ENCODE measurements at regions not wholly inside any gene's neighbourhood (a gene's known extent, or its start where the extent isn't known, plus 50 kb on each side); places are given as distances from the start of the nearest gene placed in this dataset.

GRCh38 chr15:37715101-37715500 is 219.3 kb upstream of the TMCO5A start:
- Histone ChIP-seq H3K79me2 (ENCODE audit: insufficient read depth, low read length) (no peaks in the 10 kb centered on the region), H3K9me3 (ENCODE audit: low read length) (no peaks in the 10 kb centered on the region), H3K9me2 (ENCODE audit: low read depth, low read length) (no peaks in the 10 kb centered on the region), H3K4me1 (ENCODE audit: insufficient read depth, low read length, severe bottlenecking) (no peaks in the 10 kb centered on the region), H3F3A (ENCODE audit: insufficient read depth, low read length) (no peaks in the 10 kb centered on the region), H2AFZ (ENCODE audit: low read length) (no peak overlapping the region), H3K4me3 (ENCODE audit: low read depth, low read length, poor library complexity, severe bottlenecking) (no peak overlapping the region), H3K9ac (ENCODE audit: low read length) (no peak overlapping the region), H4K20me1 (ENCODE audit: insufficient read depth, low read length) (no peaks in the 10 kb centered on the region), H3K36me3 (ENCODE audit: insufficient read depth, low read length) (no peaks in the 10 kb centered on the region), H3K27me3 (ENCODE audit: insufficient read depth, low read length) (no peaks in the 10 kb centered on the region), H3K27ac (ENCODE audit: low read depth, low read length, poor library complexity, severe bottlenecking) (no peak overlapping the region), H3K4me2 (ENCODE audit: low read length) (no peak overlapping the region)
- TF ChIP-seq CTCF (IDR thresholded peaks at IDR 0.05; ENCODE audit: low read length) (no peak), EZH2 (IDR thresholded peaks at IDR 0.05; ENCODE audit: borderline replicate concordance, low read length) (no peak)

- no peaks in the 10 kb centered on the region for H4K20me1 ChIP-seq (ENCODE audit: insufficient read depth, low read length)
- no peak overlapping the region for H3K4me2 ChIP-seq (ENCODE audit: low read length)
- TF ChIP-seq EZH2 (IDR thresholded peaks at IDR 0.05; ENCODE audit: borderline replicate concordance, low read length) (no peak), CTCF (IDR thresholded peaks at IDR 0.05; ENCODE audit: low read length) (no peak)
- no peaks in the 10 kb centered on the region for H3K27me3 ChIP-seq (ENCODE audit: insufficient read depth, low read length)
- H2AFZ ChIP-seq (ENCODE audit: low read length) = no peak overlapping the region
- H3K4me3 ChIP-seq (ENCODE audit: low read depth, low read length, poor library complexity, severe bottlenecking) = no peak overlapping the region
- H3K9me2 ChIP-seq (ENCODE audit: low read depth, low read length) = no peaks in the 10 kb centered on the region
- no peak overlapping the region for H3K27ac ChIP-seq (ENCODE audit: low read depth, low read length, poor library complexity, severe bottlenecking)
- H3K36me3 ChIP-seq (ENCODE audit: insufficient read depth, low read length) = no peaks in the 10 kb centered on the region
- H3K79me2 ChIP-seq (ENCODE audit: insufficient read depth, low read length) = no peaks in the 10 kb centered on the region
- no peak overlapping the region for H3K9ac ChIP-seq (ENCODE audit: low read length)
- no peaks in the 10 kb centered on the region for H3K4me1 ChIP-seq (ENCODE audit: insufficient read depth, low read length, severe bottlenecking)
- no peaks in the 10 kb centered on the region for H3K9me3 ChIP-seq (ENCODE audit: low read length)
- H3F3A ChIP-seq (ENCODE audit: insufficient read depth, low read length) = no peaks in the 10 kb centered on the region
These were observed 214.2 kb upstream of the TMCO5A start for GRCh38 chr15:37720267-37720666.

- Histone ChIP-seq H3K4me1 (ENCODE audit: insufficient read depth, low read length, severe bottlenecking) (no peaks in the 10 kb centered on the region), H3K4me3 (ENCODE audit: low read depth, low read length, poor library complexity, severe bottlenecking) (no peak overlapping the region), H3K9ac (ENCODE audit: low read length) (no peak overlapping the region), H3K27me3 (ENCODE audit: insufficient read depth, low read length) (no peaks in the 10 kb centered on the region), H3K36me3 (ENCODE audit: insufficient read depth, low read length) (no peaks in the 10 kb centered on the region), H3K79me2 (ENCODE audit: insufficient read depth, low read length) (no peaks in the 10 kb centered on the region), H3K9me3 (ENCODE audit: low read length) (no peaks in the 10 kb centered on the region), H3K4me2 (ENCODE audit: low read length) (no peak overlapping the region), H3K27ac (ENCODE audit: low read depth, low read length, poor library complexity, severe bottlenecking) (no peak overlapping the region), H3F3A (ENCODE audit: insufficient read depth, low read length) (no peaks in the 10 kb centered on the region), H3K9me2 (ENCODE audit: low read depth, low read length) (no peaks in the 10 kb centered on the region), H4K20me1 (ENCODE audit: insufficient read depth, low read length) (no peaks in the 10 kb centered on the region), H2AFZ (ENCODE audit: low read length) (no peak overlapping the region)
- TF ChIP-seq CTCF (IDR thresholded peaks at IDR 0.05; ENCODE audit: low read length) = no peak
- TF ChIP-seq EZH2 (IDR thresholded peaks at IDR 0.05; ENCODE audit: borderline replicate concordance, low read length) = no peak
These were observed 203.2 kb upstream of the TMCO5A start for GRCh38 chr15:37731146-37731746.
